ENCODE measurements at regions not wholly inside any gene's neighbourhood (a gene's known extent, or its start where the extent isn't known, plus 50 kb on each side); places are given as distances from the start of the nearest gene placed in this dataset.

- TF ChIP-seq CTCF (IDR thresholded peaks at IDR 0.05; ENCODE audit: insufficient read depth, low read length) (no peak), GABPA (IDR thresholded peaks at IDR 0.05; ENCODE audit: low read depth) (no peak), POLR2AphosphoS5 (IDR thresholded peaks at IDR 0.05; ENCODE audit: low read depth) (no peak), REST (IDR thresholded peaks at IDR 0.05; ENCODE audit: insufficient replicate concordance, low read depth) (no peak)
Observed at GRCh38 chr19:28221736-28222135, 991.2 kb downstream of the UQCRFS1 start.
